GM21786 (cell line): ENCODE measurements at regions not wholly inside any gene's neighbourhood (a gene's known extent, or its start where the extent isn't known, plus 50 kb on each side); places are given as distances from the start of the nearest gene placed in this dataset.
"Not testable (repeated sequence)": the region's sequence is repeated elsewhere in the genome, so short reads cannot be mapped to it uniquely, and the experiment has no call there.

Source experiments
- ATAC-seq: cut with Tn5 transposase; IDR thresholded peaks from one replicate; pipeline ENCODE4 v1.9.1; 2021; ENCODE audit not compliant: unreplicated experiment

DNA sequence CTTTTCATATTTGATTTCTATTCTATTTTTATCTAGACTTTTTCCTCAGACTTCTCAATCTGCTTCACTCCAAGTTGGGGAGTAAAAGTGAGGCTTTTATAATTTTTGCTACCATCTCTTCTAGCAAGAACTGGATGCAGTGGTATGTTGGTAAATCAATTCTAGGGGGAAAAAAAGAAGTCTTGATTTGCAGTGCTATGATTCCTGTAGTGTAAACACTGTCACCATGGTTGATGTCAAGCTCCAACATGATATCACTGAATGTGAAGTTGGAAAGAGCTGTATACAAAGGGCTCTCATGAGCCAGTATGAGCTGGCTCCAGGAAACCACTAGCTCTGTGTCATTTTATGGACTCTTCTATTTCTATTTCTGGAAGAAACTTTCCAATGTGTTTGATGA, 439.2 kb downstream of the NTRK2 start:
- no peak for ATAC-seq

DNA sequence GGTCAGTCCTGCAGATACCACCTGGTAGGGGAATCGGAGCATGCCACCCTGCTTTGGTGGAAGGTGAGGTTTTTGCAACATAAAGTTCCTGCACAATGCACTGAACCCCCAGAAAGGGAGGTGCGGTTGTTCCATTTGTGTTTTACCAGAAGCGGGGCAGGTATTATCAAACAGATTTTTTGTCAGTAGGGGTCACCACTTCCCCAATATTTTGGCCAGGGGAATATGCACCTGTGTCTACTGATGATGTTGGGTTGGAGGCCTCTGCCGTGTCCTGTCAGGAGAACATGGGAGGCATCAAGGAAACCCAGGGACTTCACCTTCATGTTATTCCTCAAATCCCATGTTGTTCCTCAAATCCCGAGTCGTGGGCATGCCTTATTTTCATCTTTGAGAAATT, 438.7 kb downstream of the NTRK2 start:
- ATAC-seq: no peak

DNA sequence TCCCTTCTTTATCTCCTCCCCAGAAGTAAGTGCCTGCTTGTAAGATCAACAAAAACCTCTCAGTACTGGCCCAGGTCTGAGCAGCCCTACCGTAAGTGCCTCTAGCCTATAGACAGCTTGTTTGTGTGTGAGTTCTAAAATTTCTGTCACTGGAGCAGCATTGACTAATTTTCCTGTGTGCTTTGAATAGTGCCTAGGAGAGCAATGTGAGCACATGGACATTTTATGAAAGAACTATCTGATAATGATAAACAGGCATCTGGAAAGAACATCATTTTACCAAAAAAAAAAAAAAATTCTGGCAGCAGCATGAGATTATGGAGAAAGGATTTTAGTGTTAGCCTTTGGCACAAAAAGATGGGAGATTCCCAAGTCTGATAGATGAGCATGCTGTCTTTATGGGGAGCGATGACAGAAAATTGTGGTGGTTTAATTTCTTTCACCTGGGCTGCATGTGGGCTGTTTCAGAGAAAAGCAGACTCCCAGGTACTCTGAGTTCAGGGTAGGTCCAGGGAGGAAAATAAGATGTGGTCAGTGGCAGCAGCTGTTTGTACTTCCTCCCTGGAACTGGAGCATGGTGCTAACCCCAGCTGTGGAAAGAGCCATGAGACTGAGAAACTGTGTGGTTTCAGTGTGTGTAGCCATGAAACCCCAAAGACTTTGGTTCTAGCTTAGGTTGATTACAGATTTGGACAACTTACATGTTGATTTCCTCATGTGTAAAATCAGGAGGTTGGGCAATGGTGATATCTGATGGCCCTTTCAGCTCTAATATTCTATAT, 419.9 kb downstream of the NTRK2 start:
- ATAC-seq: no peak

DNA sequence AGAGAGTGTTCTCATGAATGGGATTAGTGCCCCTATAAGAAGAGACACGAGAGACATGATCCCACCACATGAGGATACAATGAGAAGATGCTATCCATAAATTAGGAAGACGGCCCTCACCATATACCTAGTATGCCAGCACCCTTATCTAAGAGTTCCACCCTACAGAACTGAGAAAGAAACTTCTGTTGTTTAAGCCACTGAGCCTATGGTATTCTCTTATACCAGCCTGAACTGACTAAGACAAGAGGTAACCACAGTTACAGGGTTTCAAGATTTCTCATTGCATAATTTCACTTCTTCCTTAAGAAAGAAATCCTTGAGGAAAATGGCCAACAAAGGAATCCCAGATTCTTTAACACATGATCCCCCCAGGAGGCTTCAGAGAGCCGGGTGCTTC, 412.4 kb downstream of the NTRK2 start:
- ATAC-seq: no peak

DNA sequence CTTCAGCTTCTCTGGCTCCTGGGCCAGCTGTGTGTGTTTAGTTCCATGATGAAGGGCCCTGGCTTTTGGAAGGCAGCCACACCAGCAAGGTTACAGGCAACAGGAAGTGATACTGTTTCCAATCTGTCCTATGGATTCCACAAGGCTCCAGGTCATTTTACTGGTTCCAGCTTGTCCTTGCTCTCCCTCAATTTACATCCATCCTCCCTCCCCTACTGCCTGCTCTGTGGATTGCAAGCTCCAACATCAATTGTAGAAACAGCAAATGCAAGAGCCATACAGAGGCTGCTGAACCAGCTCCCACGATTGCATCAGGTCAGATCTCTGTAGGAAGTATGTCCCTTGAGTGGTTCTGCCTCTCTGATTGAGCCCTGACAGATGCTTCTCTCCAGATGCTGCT, 409.8 kb downstream of the NTRK2 start:
- ATAC-seq: no peak

DNA sequence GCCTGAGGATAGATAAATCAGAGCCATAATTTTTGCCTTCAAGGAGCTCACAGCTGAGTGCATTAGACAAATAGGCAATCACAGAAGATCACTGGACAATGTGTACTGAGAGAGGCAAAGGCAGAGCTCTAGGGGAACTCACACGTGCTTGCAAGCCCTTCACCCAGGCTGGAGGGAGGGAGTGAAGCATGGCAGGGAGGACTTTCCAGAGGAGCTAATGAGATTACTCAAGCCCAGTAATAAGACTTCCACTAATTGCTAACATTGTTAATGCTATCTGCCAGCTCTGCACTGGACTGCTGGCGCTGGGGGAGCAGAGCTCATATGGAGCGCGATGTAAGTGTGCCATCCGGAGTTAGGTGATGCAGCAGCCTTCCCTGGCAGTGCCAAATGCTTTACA, 408.4 kb downstream of the NTRK2 start:
- ATAC-seq: no peak

DNA sequence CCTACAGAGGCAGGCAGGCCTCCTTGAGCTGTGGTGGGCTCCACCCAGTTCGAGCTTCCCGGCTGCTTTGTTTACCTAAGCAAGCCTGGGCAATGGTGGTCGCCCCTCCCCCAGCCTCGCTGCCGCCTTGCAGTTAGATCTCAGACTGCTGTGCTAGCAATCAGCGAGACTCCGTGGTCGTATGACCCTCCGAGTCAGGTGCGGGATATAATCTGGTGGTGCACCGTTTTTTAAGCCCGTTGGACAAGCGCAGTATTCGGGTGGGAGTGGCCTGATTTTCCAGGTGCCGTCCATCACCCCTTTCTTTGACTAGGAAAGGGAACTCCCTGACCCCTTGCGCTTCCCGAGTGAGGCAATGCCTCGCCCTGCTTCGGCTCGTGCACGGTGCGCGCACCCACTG, 407.6 kb downstream of the NTRK2 start:
- ATAC-seq: not testable (repeated sequence)
